Liver (tissue), 3 donors: ENCODE measurements at regions not wholly inside any gene's neighbourhood (a gene's known extent, or its start where the extent isn't known, plus 50 kb on each side); places are given as distances from the start of the nearest gene placed in this dataset.

Experiments
- EGR1 ChIP-seq, 2 donors: IDR thresholded peaks; 2 replicates each; pipeline ENCODE4 v1.6.1; 2016 to 2018; ENCODE audit warnings: antibody characterized with exemption in 2 of 2, low read depth in 2 of 2
- FOXA2 ChIP-seq: IDR thresholded peaks from 2 replicates; pipeline ENCODE4 v1.6.1; 2016; ENCODE audit warnings: antibody characterized with exemption
- GABPA ChIP-seq, 2 donors: IDR thresholded peaks in 1 of 2; conservative IDR thresholded peaks in 1 of 2; 2 replicates each; pipeline ENCODE4 v1.6.1; 2016; ENCODE audit warnings: antibody characterized with exemption in 2 of 2, mild to moderate bottlenecking in 1 of 2, moderate library complexity in 1 of 2
- HNF4A ChIP-seq, 2 donors: conservative IDR thresholded peaks; 2 replicates each; pipeline ENCODE4 v1.6.1; 2016; ENCODE audit warnings: antibody characterized with exemption in 2 of 2, mild to moderate bottlenecking in 2 of 2
- HNF4G ChIP-seq: IDR thresholded peaks from 2 replicates; pipeline ENCODE4 v1.6.1; 2016; ENCODE audit warnings: antibody characterized with exemption
- JUND ChIP-seq, 2 donors: IDR thresholded peaks; 2 replicates each; pipeline ENCODE4 v1.6.1; 2016; ENCODE audit warnings: antibody characterized with exemption in 2 of 2
- RXRA ChIP-seq, 2 donors: IDR thresholded peaks; 2 replicates each; pipeline ENCODE4 v1.6.1; 2017 to 2018; ENCODE audit warnings: antibody characterized with exemption in 2 of 2, mild to moderate bottlenecking in 1 of 2
- TAF1 ChIP-seq: conservative IDR thresholded peaks from 2 replicates; pipeline ENCODE4 v1.6.1; 2016; ENCODE audit warnings: antibody characterized with exemption, mild to moderate bottlenecking
- YY1 ChIP-seq: IDR thresholded peaks from 2 replicates; pipeline ENCODE4 v1.6.1; 2016; ENCODE audit warnings: antibody characterized with exemption, mild to moderate bottlenecking
- TF ChIP-seq, protein P1 (sequence below): fragments of 150-350 bp; IDR thresholded peaks from 2 replicates; pipeline ENCODE4 v1.5.1; 2017; ENCODE audit warnings: improper control_type of control experiment, low read depth, low read length; ENCODE audit not compliant: missing input control
- TF ChIP-seq, protein P2 (sequence below): IDR thresholded peaks from 2 replicates; pipeline ENCODE4 v1.6.1; 2016; ENCODE audit warnings: antibody characterized with exemption
- TF ChIP-seq, protein P3 (sequence below): IDR thresholded peaks from 2 replicates; pipeline ENCODE4 v1.6.1; 2016; ENCODE audit warnings: antibody characterized with exemption, mild to moderate bottlenecking
- TF ChIP-seq, protein P4 (sequence below): IDR thresholded peaks from 2 replicates; pipeline ENCODE4 v1.6.1; 2016; ENCODE audit warnings: antibody characterized with exemption
- donor health status: healthy.
- donor health status: healthy.

DNA sequence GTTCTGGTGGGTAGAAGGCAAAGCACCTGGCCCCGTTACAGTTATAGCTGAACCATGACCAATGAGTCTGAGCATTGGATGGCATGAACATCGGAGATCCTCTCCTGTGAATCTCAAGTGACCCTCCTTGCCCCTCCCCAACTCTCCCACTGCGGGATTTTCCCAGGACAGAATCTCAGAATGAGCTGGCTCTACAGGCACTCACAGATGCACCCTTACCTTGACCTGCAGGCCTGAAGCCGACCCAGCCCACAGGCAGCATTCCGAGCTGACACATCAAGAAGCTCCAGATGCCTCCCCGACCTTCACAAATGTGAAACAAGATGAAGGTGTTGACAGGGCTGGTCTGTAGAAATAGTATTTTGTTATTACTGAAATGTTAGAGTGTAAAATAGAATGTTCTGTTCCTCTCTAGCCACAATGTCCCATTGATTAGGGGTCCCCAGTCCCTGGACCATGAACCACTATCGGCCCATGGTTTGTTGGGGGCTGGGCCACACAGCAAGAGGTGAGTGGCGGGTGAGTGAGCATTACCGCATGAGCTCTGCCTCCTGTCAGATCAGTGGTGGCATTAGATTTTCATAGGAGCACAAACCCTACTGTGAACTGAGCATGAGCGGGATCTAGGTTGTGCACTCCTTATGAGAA lies 263.4 kb downstream of the AUH start:
- TF ChIP-seq HNF4G (no peak), YY1 (no peak), HNF4A (conservative IDR thresholded peaks at IDR 0.05) (no peak), JUND (IDR thresholded peaks at IDR 0.05) (no peak), EGR1 (IDR thresholded peaks at IDR 0.05; ENCODE audit: low read depth in 2 of 2) (no peak), FOXA2 (no peak), GABPA (IDR thresholded peaks at IDR 0.05 in 1 of 2, conservative IDR thresholded peaks at IDR 0.05 in 1 of 2) (no peak), TAF1 (no peak), RXRA (IDR thresholded peaks at IDR 0.05) (no peak)
- TF ChIP-seq, protein P1, sequence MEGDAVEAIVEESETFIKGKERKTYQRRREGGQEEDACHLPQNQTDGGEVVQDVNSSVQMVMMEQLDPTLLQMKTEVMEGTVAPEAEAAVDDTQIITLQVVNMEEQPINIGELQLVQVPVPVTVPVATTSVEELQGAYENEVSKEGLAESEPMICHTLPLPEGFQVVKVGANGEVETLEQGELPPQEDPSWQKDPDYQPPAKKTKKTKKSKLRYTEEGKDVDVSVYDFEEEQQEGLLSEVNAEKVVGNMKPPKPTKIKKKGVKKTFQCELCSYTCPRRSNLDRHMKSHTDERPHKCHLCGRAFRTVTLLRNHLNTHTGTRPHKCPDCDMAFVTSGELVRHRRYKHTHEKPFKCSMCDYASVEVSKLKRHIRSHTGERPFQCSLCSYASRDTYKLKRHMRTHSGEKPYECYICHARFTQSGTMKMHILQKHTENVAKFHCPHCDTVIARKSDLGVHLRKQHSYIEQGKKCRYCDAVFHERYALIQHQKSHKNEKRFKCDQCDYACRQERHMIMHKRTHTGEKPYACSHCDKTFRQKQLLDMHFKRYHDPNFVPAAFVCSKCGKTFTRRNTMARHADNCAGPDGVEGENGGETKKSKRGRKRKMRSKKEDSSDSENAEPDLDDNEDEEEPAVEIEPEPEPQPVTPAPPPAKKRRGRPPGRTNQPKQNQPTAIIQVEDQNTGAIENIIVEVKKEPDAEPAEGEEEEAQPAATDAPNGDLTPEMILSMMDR, result no peak
- TF ChIP-seq, protein P2, sequence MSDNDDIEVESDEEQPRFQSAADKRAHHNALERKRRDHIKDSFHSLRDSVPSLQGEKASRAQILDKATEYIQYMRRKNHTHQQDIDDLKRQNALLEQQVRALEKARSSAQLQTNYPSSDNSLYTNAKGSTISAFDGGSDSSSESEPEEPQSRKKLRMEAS, result no peak
- TF ChIP-seq, protein P3, sequence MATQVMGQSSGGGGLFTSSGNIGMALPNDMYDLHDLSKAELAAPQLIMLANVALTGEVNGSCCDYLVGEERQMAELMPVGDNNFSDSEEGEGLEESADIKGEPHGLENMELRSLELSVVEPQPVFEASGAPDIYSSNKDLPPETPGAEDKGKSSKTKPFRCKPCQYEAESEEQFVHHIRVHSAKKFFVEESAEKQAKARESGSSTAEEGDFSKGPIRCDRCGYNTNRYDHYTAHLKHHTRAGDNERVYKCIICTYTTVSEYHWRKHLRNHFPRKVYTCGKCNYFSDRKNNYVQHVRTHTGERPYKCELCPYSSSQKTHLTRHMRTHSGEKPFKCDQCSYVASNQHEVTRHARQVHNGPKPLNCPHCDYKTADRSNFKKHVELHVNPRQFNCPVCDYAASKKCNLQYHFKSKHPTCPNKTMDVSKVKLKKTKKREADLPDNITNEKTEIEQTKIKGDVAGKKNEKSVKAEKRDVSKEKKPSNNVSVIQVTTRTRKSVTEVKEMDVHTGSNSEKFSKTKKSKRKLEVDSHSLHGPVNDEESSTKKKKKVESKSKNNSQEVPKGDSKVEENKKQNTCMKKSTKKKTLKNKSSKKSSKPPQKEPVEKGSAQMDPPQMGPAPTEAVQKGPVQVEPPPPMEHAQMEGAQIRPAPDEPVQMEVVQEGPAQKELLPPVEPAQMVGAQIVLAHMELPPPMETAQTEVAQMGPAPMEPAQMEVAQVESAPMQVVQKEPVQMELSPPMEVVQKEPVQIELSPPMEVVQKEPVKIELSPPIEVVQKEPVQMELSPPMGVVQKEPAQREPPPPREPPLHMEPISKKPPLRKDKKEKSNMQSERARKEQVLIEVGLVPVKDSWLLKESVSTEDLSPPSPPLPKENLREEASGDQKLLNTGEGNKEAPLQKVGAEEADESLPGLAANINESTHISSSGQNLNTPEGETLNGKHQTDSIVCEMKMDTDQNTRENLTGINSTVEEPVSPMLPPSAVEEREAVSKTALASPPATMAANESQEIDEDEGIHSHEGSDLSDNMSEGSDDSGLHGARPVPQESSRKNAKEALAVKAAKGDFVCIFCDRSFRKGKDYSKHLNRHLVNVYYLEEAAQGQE, result no peak
- TF ChIP-seq, protein P4, sequence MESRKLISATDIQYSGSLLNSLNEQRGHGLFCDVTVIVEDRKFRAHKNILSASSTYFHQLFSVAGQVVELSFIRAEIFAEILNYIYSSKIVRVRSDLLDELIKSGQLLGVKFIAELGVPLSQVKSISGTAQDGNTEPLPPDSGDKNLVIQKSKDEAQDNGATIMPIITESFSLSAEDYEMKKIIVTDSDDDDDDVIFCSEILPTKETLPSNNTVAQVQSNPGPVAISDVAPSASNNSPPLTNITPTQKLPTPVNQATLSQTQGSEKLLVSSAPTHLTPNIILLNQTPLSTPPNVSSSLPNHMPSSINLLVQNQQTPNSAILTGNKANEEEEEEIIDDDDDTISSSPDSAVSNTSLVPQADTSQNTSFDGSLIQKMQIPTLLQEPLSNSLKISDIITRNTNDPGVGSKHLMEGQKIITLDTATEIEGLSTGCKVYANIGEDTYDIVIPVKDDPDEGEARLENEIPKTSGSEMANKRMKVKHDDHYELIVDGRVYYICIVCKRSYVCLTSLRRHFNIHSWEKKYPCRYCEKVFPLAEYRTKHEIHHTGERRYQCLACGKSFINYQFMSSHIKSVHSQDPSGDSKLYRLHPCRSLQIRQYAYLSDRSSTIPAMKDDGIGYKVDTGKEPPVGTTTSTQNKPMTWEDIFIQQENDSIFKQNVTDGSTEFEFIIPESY, result no peak
